KMS-11 (cell line): ENCODE measurements at regions not wholly inside any gene's neighbourhood (a gene's known extent, or its start where the extent isn't known, plus 50 kb on each side); places are given as distances from the start of the nearest gene placed in this dataset.

Source experiments
- H2AFZ ChIP-seq: fragments of 200-600 bp; sonication (generic); 2 replicates; pipeline ENCODE4 v1.6.1; 2016; ENCODE audit warnings: antibody characterized with exemption, mixed run types, low read depth
- H3K27ac ChIP-seq: fragments of 200-600 bp; sonication (generic); 2 replicates; pipeline ENCODE4 v1.6.1; 2016; ENCODE audit warnings: mild to moderate bottlenecking, mixed run types
- H3K27me3 ChIP-seq: fragments of 200-600 bp; sonication (generic); 2 replicates; pipeline ENCODE4 v1.6.1; 2017; ENCODE audit warnings: mild to moderate bottlenecking, low read depth, mixed run types, moderate library complexity; ENCODE audit not compliant: insufficient read depth
- H3K36me3 ChIP-seq: fragments of 200-600 bp; sonication (generic); 2 replicates; pipeline ENCODE4 v1.6.1; 2017; ENCODE audit warnings: mild to moderate bottlenecking, mixed run types; ENCODE audit not compliant: insufficient read depth
- H3K4me1 ChIP-seq: fragments of 200-600 bp; sonication (generic); 2 replicates; pipeline ENCODE4 v1.6.1; 2016; ENCODE audit warnings: mild to moderate bottlenecking, low read depth, mixed run types; ENCODE audit not compliant: poor library complexity, severe bottlenecking
- H3K4me2 ChIP-seq: fragments of 200-600 bp; sonication (generic); 2 replicates; pipeline ENCODE4 v1.7.0; 2016; ENCODE audit warnings: mild to moderate bottlenecking, mixed run types
- H3K4me3 ChIP-seq: fragments of 200-600 bp; sonication (generic); IDR thresholded peaks from 2 replicates; pipeline ENCODE4 v1.6.1; 2017; ENCODE audit warnings: low read depth, low read length, mixed read lengths; ENCODE audit not compliant: insufficient read depth
- H3K79me2 ChIP-seq: fragments of 200-600 bp; sonication (generic); 2 replicates; pipeline ENCODE4 v1.6.1; 2016; ENCODE audit warnings: low read depth, mixed run types; ENCODE audit not compliant: insufficient read depth
- H3K9ac ChIP-seq: fragments of 200-600 bp; sonication (generic); 2 replicates; pipeline ENCODE4 v1.6.1; 2016; ENCODE audit warnings: mild to moderate bottlenecking, mixed run types
- H4K20me1 ChIP-seq: fragments of 200-600 bp; sonication (generic); 2 replicates; pipeline ENCODE4 v1.6.1; 2016; ENCODE audit warnings: mild to moderate bottlenecking, mixed run types; ENCODE audit not compliant: insufficient read depth
- CTCF ChIP-seq: fragments of 200-600 bp; sonication (generic); conservative IDR thresholded peaks from 2 replicates; pipeline ENCODE4 v1.6.1; 2017; ENCODE audit warnings: low read depth, mild to moderate bottlenecking, antibody characterized with exemption, low read length, moderate library complexity, mixed read lengths

- Histone ChIP-seq H3K27me3 (no peaks in the 10 kb centered on the region), H3K4me3 (no peak overlapping the region), H3K4me1 (no peaks in the 10 kb centered on the region), H3K27ac (no peak overlapping the region), H3K79me2 (no peaks in the 10 kb centered on the region), H2AFZ (no peak overlapping the region), H3K4me2 (no peak overlapping the region), H4K20me1 (no peaks in the 10 kb centered on the region), H3K9ac (no peak overlapping the region), H3K36me3 (no peaks in the 10 kb centered on the region)
- TF ChIP-seq CTCF: no peak
Measured at GRCh38 chr21:20396798-20397197, 601.4 kb upstream of the NCAM2 start.

DNA sequence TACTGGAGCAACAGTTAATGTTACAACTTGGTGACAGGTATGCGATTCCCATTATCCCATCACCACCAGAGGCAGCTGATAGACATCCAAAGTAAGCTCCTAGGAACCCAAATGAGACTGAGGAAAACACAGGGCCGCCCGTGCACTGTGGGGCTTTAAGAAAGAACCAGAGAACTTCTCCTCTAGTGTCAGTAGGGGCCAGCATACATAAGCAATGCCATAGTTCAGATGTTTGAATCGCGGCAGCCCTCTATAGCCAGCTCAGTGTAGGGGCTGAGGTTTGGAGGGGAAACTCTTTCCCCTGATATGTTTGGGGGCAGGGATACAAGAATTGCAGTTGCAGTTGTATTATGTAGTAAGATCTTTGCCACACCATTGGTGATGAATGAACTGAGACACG lies 593.3 kb upstream of the NCAM2 start:
- Histone ChIP-seq H3K36me3 (no peaks in the 10 kb centered on the region), H3K4me3 (no peak overlapping the region), H3K27ac (no peak overlapping the region), H2AFZ (no peak overlapping the region), H3K27me3 (no peaks in the 10 kb centered on the region), H4K20me1 (no peaks in the 10 kb centered on the region), H3K9ac (no peak overlapping the region), H3K79me2 (no peaks in the 10 kb centered on the region), H3K4me2 (no peak overlapping the region), H3K4me1 (no peaks in the 10 kb centered on the region)
- TF ChIP-seq CTCF: no peak

DNA sequence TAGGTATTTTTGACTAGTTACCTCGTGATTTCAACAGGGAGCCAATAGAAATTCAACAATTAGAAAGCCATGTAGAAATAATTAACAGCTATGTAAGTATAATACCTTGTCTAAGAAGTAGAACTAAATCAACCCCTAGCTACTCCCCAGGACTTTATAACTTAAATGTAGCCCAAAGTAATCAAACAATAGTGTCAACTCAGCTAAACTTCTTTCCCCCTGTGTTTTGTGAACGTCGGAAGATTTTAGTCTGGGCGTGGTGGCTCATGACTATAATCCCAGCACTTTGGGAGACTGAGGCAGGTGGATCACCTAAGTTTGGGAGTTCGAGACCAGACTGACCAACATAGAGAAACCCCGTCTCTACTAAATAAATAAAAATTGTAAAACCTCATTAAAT lies 579.9 kb upstream of the NCAM2 start:
- Histone ChIP-seq H4K20me1 (no peaks in the 10 kb centered on the region), H3K4me1 (no peaks in the 10 kb centered on the region), H3K79me2 (no peaks in the 10 kb centered on the region), H2AFZ (no peak overlapping the region), H3K4me3 (no peak overlapping the region), H3K4me2 (no peak overlapping the region), H3K27ac (no peak overlapping the region), H3K27me3 (no peaks in the 10 kb centered on the region), H3K36me3 (no peaks in the 10 kb centered on the region), H3K9ac (no peak overlapping the region)
- no peak for TF ChIP-seq CTCF

DNA sequence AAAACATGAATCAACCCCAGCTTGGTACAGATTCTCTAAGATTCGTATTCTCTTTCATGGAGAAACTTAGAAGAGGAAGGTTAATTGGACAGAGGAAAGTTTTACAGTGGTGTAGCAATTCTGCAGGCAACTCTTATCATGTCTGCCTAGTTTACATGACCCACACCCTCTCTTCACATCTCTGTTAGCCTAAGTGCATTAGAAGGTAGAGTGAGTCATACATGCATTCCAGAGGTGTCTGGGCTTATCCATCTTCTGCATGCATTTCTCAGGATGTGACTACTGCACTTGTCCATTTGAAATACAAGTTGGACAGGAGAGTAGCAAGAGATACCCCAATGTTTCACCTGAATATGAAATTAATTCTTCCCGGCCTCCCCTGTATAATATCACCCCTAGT lies 578.4 kb upstream of the NCAM2 start:
- Histone ChIP-seq H4K20me1 (no peaks in the 10 kb centered on the region), H3K36me3 (no peaks in the 10 kb centered on the region), H3K4me2 (no peak overlapping the region), H3K9ac (no peak overlapping the region), H3K27me3 (no peaks in the 10 kb centered on the region), H3K4me3 (no peak overlapping the region), H3K4me1 (no peaks in the 10 kb centered on the region), H3K79me2 (no peaks in the 10 kb centered on the region), H3K27ac (no peak overlapping the region), H2AFZ (no peak overlapping the region)
- TF ChIP-seq CTCF: no peak

GRCh38 chr21:20424943-20425342 lies 573.3 kb upstream of the NCAM2 start:
- Histone ChIP-seq H3K27ac (no peak overlapping the region), H3K79me2 (no peaks in the 10 kb centered on the region), H3K4me2 (no peak overlapping the region), H3K36me3 (no peaks in the 10 kb centered on the region), H4K20me1 (no peaks in the 10 kb centered on the region), H2AFZ (no peak overlapping the region), H3K9ac (no peak overlapping the region), H3K4me3 (no peak overlapping the region), H3K27me3 (no peaks in the 10 kb centered on the region), H3K4me1 (no peaks in the 10 kb centered on the region)
- TF ChIP-seq CTCF: no peak
